ENCODE measurements at regions not wholly inside any gene's neighbourhood (a gene's known extent, or its start where the extent isn't known, plus 50 kb on each side); places are given as distances from the start of the nearest gene placed in this dataset.

DNA sequence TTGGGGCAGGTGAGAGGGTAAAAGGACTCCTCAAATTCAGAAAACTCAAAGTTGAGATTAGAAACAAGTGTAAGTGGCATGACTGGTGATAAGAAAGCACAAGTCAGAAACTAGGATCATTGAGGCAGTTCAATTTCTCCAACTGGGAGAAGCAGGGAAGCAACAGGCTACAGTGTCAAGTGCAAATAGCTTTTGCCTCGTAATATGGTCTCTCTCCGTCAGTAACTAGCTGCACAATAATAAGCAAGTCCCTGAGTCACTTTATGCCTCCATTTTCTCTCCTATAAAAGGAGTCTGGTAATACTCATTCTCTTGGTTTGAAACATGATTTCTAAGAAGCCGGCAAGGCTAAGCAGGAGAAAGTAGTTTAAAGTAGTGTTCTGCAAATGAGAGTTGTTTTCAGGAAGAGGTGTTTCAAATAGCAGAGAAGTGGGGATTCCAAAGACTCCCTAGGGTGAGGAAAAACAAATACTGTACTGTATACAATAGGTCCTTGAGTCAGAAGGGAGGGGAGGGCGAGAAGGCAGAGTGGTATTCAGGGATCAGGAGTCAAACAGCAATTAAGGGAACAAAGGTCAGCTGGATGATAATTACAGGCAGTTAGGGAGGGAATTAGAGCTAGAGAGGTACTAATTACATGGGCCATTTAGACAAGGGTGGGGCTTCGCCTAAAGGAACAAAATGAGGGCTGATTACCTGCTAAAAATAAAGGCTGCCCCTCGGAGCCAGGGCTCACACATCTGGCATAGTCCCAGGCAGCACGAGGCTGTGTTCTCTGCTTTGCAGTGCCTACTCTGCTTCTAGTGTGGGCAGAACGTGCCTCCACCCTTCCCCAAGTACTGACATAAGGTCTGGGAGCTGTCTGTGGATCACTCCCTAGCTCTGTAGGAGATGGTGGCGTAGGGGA lies 96.0 kb upstream of the BDNF start:
- Histone ChIP-seq H3K36me3 (ENCODE audit: control insufficient read depth in 4 of 4, insufficient read depth in 3 of 4, low read depth in 1 of 4, low read length in 3 of 4) (no peaks in the 10 kb centered on the region), H3K27ac (ENCODE audit: low read depth in 1 of 2, low read length in 2 of 2) (no peak overlapping the region), H3K27me3 (ENCODE audit: control insufficient read depth in 4 of 4, insufficient read depth in 4 of 4, low read length in 3 of 4) (peaks cover 0 to 4% (median under 1%) of the 10 kb centered on the region in 4 donors), H3K9me3 (ENCODE audit: control insufficient read depth in 4 of 4, low read length in 3 of 4) (no peaks in the 10 kb centered on the region), H3K4me1 (ENCODE audit: control insufficient read depth in 4 of 4, insufficient read depth in 4 of 4, low read length in 3 of 4) (no peaks in the 10 kb centered on the region), H3K4me3 (ENCODE audit: low read depth in 1 of 3, low read length in 3 of 3) (no peak overlapping the region), H3K9ac (ENCODE audit: low read depth in 1 of 2, low read length in 2 of 2) (no peak overlapping the region)
- WGBS = 19% methylated on average over 9 of the region's 9 CpGs
- TF ChIP-seq, protein P1, sequence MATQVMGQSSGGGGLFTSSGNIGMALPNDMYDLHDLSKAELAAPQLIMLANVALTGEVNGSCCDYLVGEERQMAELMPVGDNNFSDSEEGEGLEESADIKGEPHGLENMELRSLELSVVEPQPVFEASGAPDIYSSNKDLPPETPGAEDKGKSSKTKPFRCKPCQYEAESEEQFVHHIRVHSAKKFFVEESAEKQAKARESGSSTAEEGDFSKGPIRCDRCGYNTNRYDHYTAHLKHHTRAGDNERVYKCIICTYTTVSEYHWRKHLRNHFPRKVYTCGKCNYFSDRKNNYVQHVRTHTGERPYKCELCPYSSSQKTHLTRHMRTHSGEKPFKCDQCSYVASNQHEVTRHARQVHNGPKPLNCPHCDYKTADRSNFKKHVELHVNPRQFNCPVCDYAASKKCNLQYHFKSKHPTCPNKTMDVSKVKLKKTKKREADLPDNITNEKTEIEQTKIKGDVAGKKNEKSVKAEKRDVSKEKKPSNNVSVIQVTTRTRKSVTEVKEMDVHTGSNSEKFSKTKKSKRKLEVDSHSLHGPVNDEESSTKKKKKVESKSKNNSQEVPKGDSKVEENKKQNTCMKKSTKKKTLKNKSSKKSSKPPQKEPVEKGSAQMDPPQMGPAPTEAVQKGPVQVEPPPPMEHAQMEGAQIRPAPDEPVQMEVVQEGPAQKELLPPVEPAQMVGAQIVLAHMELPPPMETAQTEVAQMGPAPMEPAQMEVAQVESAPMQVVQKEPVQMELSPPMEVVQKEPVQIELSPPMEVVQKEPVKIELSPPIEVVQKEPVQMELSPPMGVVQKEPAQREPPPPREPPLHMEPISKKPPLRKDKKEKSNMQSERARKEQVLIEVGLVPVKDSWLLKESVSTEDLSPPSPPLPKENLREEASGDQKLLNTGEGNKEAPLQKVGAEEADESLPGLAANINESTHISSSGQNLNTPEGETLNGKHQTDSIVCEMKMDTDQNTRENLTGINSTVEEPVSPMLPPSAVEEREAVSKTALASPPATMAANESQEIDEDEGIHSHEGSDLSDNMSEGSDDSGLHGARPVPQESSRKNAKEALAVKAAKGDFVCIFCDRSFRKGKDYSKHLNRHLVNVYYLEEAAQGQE (IDR thresholded peaks at IDR 0.05) = no peak
- TF ChIP-seq ATF3 (IDR thresholded peaks at IDR 0.05) (no peak), HNF4G (IDR thresholded peaks at IDR 0.05) (no peak), RXRA (IDR thresholded peaks at IDR 0.05) (no peak), EGR1 (IDR thresholded peaks at IDR 0.05; ENCODE audit: low read depth in 2 of 2) (no peak), SP1 (IDR thresholded peaks at IDR 0.05) (no peak), CTCF (IDR thresholded peaks at IDR 0.05; ENCODE audit: low read depth, low read length, missing input control) (no peak), YY1 (IDR thresholded peaks at IDR 0.05) (no peak), GABPA (IDR thresholded peaks at IDR 0.05 in 1 of 2, conservative IDR thresholded peaks at IDR 0.05 in 1 of 2) (no peak)
- TF ChIP-seq, protein P2, sequence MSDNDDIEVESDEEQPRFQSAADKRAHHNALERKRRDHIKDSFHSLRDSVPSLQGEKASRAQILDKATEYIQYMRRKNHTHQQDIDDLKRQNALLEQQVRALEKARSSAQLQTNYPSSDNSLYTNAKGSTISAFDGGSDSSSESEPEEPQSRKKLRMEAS (IDR thresholded peaks at IDR 0.05) = no peak
- DNase-seq (ENCODE audit: low spot score) = no peak

- H3K27me3 ChIP-seq (ENCODE audit: control insufficient read depth in 4 of 4, insufficient read depth in 4 of 4, low read length in 3 of 4) = peaks cover 0 to 6% (median 0%) of the 10 kb centered on the region in 4 donors
- H3K9ac ChIP-seq (ENCODE audit: low read depth in 1 of 2, low read length in 2 of 2) = no peak overlapping the region
- 49% methylated on average over 2 of the region's 2 CpGs for WGBS
- no peak for DNase-seq (ENCODE audit: low spot score)
- H3K36me3 ChIP-seq (ENCODE audit: control insufficient read depth in 4 of 4, insufficient read depth in 3 of 4, low read depth in 1 of 4, low read length in 3 of 4) = no peaks in the 10 kb centered on the region
- H3K4me1 ChIP-seq (ENCODE audit: control insufficient read depth in 4 of 4, insufficient read depth in 4 of 4, low read length in 3 of 4) = no peaks in the 10 kb centered on the region
- H3K4me3 ChIP-seq (ENCODE audit: low read depth in 1 of 3, low read length in 3 of 3) = no peak overlapping the region
- H3K9me3 ChIP-seq (ENCODE audit: control insufficient read depth in 4 of 4, low read length in 3 of 4) = no peaks in the 10 kb centered on the region
- TF ChIP-seq, protein P3, sequence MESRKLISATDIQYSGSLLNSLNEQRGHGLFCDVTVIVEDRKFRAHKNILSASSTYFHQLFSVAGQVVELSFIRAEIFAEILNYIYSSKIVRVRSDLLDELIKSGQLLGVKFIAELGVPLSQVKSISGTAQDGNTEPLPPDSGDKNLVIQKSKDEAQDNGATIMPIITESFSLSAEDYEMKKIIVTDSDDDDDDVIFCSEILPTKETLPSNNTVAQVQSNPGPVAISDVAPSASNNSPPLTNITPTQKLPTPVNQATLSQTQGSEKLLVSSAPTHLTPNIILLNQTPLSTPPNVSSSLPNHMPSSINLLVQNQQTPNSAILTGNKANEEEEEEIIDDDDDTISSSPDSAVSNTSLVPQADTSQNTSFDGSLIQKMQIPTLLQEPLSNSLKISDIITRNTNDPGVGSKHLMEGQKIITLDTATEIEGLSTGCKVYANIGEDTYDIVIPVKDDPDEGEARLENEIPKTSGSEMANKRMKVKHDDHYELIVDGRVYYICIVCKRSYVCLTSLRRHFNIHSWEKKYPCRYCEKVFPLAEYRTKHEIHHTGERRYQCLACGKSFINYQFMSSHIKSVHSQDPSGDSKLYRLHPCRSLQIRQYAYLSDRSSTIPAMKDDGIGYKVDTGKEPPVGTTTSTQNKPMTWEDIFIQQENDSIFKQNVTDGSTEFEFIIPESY (IDR thresholded peaks at IDR 0.05) = no peak
- TF ChIP-seq, protein P2 (IDR thresholded peaks at IDR 0.05) = no peak
- TF ChIP-seq FOXA2 (IDR thresholded peaks at IDR 0.05) (no peak), CTCF (IDR thresholded peaks at IDR 0.05; ENCODE audit: low read depth, low read length, missing input control) (no peak), NR2F2 (IDR thresholded peaks at IDR 0.05) (no peak), ATF3 (IDR thresholded peaks at IDR 0.05) (no peak), FOXA1 (IDR thresholded peaks at IDR 0.05) (no peak), RXRA (IDR thresholded peaks at IDR 0.05) (no peak), TAF1 (conservative IDR thresholded peaks at IDR 0.05) (no peak)
- H3K27ac ChIP-seq (ENCODE audit: low read depth in 1 of 2, low read length in 2 of 2) = no peak overlapping the region
Measured at GRCh38 chr11:27786864-27787263, 86.6 kb upstream of the BDNF start.

Measured in liver (tissue), 8 donors.